ENCODE measurements at regions not wholly inside any gene's neighbourhood (a gene's known extent, or its start where the extent isn't known, plus 50 kb on each side); places are given as distances from the start of the nearest gene placed in this dataset.

- intact Hi-C loops (cut with DNase I; ENCODE audit: low total_unique reads) = no loop called here
- Histone ChIP-seq H3K4me1 (peaks cover 0 to 12% (median 0%) of the 10 kb centered on the region in 6 donors), H3K27me3 (replicated peaks in 1 of 7) (no peaks in the 10 kb centered on the region), H3K4me3 (no peak overlapping the region), H3K9me3 (no peaks in the 10 kb centered on the region), H3K27ac (no peak overlapping the region), H3K36me3 (no peaks in the 10 kb centered on the region)
- TF ChIP-seq POLR2A (IDR thresholded peaks at IDR 0.05) = no peak
- no peak for TF ChIP-seq POLR2AphosphoS5 (IDR thresholded peaks at IDR 0.05)
- TF ChIP-seq CTCF (IDR thresholded peaks at IDR 0.05 in 8 of 11, conservative IDR thresholded peaks at IDR 0.05 in 3 of 11) = no peak
- no peak for DNase-seq
- WGBS, 5 donors = 67 to 79% (median 75%) methylated on average over 5 of the region's 5 CpGs
These were observed 137.4 kb upstream of the RBMS1 start for GRCh38 chr2:160630801-160631590.

GRCh38 chr2:160632084-160632975, 138.7 kb upstream of the RBMS1 start:
- H3K36me3 ChIP-seq = no peaks in the 10 kb centered on the region
- no peak overlapping the region for H3K27ac ChIP-seq
- TF ChIP-seq POLR2A (IDR thresholded peaks at IDR 0.05) = no peak
- TF ChIP-seq POLR2AphosphoS5 (IDR thresholded peaks at IDR 0.05) = no peak
- TF ChIP-seq CTCF (IDR thresholded peaks at IDR 0.05 in 8 of 11, conservative IDR thresholded peaks at IDR 0.05 in 3 of 11) = no peak
- H3K9me3 ChIP-seq = peaks cover 0 to 7% (median 0%) of the 10 kb centered on the region in 8 donors
- WGBS, 5 donors = 61 to 69% (median 63%) methylated on average over 7 of the region's 7 CpGs
- no peak for DNase-seq
- peaks cover 0 to 12% (median 0%) of the 10 kb centered on the region in 6 donors for H3K4me1 ChIP-seq
- no peaks in the 10 kb centered on the region for H3K27me3 ChIP-seq (replicated peaks in 1 of 7)
- no peak overlapping the region for H3K4me3 ChIP-seq
- intact Hi-C loops (cut with DNase I; ENCODE audit: low total_unique reads) = no loop called here

GRCh38 chr2:160634436-160634835, 140.8 kb upstream of the RBMS1 start:
- Histone ChIP-seq H3K27me3 (replicated peaks in 1 of 7) (no peaks in the 10 kb centered on the region), H3K36me3 (no peaks in the 10 kb centered on the region), H3K4me1 (peaks cover 0 to 12% (median 0%) of the 10 kb centered on the region in 6 donors), H3K27ac (no peak overlapping the region), H3K4me3 (no peak overlapping the region), H3K9me3 (peaks cover 0 to 26% (median 18%) of the 10 kb centered on the region in 8 donors)
- TF ChIP-seq POLR2A (IDR thresholded peaks at IDR 0.05) (no peak), CTCF (IDR thresholded peaks at IDR 0.05 in 8 of 11, conservative IDR thresholded peaks at IDR 0.05 in 3 of 11) (no peak), POLR2AphosphoS5 (IDR thresholded peaks at IDR 0.05) (no peak)
- no peak for DNase-seq
- intact Hi-C loops (cut with DNase I; ENCODE audit: low total_unique reads) = no loop called here
- WGBS, 5 donors = 89 to 96% (median 93%) methylated on average over 2 of the region's 2 CpGs

- H3K27ac ChIP-seq = peak overlapping the region in 1 of 8 donors; percentile 8
- H3K27me3 ChIP-seq (replicated peaks in 1 of 7) = no peaks in the 10 kb centered on the region
- DNase-seq = no peak
- 22 to 54% (median 40%) methylated on average over 2 of the region's 2 CpGs for WGBS, 5 donors
- intact Hi-C loops (cut with DNase I; ENCODE audit: low total_unique reads) = no loop called here
- peaks cover 0 to 37% (median 29%) of the 10 kb centered on the region in 8 donors for H3K9me3 ChIP-seq
- no peak for TF ChIP-seq POLR2AphosphoS5 (IDR thresholded peaks at IDR 0.05)
- TF ChIP-seq CTCF (IDR thresholded peaks at IDR 0.05 in 8 of 11, conservative IDR thresholded peaks at IDR 0.05 in 3 of 11) = no peak
- TF ChIP-seq POLR2A (IDR thresholded peaks at IDR 0.05) = no peak
- no peaks in the 10 kb centered on the region for H3K36me3 ChIP-seq
- H3K4me1 ChIP-seq = peaks cover 0 to 12% (median 0%) of the 10 kb centered on the region in 6 donors
- no peak overlapping the region for H3K4me3 ChIP-seq
These were observed 141.9 kb upstream of the RBMS1 start for GRCh38 chr2:160635488-160635887.
